GM19043 (cell line): ENCODE measurements at regions not wholly inside any gene's neighbourhood (a gene's known extent, or its start where the extent isn't known, plus 50 kb on each side); places are given as distances from the start of the nearest gene placed in this dataset.

Experiments
- ATAC-seq: cut with Tn5 transposase; IDR thresholded peaks from one replicate; pipeline ENCODE4 v1.9.1; 2021; ENCODE audit warnings: low read depth; ENCODE audit not compliant: unreplicated experiment

- no peak for ATAC-seq
Observed at GRCh38 chr9:109937861-109938453, 158.0 kb downstream of the PALM2AKAP2 start.

DNA sequence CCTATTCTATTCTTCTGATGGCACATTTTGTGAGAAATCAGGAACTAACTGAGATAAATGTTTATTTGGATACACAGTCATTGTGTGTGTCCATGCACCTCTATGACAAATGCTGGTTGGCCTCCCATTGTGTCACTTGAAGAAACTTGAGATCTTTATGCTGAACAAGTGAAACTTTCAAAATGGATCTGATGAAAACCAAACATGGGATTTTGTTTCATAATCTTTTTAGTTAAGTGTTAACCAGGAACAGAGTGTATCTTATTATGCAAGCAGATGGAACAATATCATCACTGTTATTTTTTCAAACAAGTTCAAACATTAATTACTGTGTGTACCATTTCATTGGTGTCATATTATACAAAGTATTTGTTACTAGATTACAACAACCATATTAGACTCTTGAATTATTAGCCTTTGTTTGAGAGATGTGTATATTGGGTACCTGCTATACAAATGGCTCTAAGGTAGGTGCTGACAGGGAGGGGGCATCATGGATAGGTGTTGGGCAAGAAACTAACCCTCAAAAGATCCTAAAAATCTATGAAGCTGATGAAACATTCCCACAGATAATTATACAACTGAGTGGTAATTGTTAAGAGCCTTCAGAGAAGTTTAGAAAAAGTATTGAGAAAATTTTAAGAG is 159.8 kb downstream of the PALM2AKAP2 start:
- no peak for ATAC-seq

- no peak for ATAC-seq
Observed at GRCh38 chr9:109940561-109940960, 160.6 kb downstream of the PALM2AKAP2 start.

- ATAC-seq, result no peak
Observed at GRCh38 chr9:109941771-109942170, 161.8 kb downstream of the PALM2AKAP2 start.

- ATAC-seq, result no peak
Observed at GRCh38 chr9:109945573-109945972, 165.6 kb downstream of the PALM2AKAP2 start.

DNA sequence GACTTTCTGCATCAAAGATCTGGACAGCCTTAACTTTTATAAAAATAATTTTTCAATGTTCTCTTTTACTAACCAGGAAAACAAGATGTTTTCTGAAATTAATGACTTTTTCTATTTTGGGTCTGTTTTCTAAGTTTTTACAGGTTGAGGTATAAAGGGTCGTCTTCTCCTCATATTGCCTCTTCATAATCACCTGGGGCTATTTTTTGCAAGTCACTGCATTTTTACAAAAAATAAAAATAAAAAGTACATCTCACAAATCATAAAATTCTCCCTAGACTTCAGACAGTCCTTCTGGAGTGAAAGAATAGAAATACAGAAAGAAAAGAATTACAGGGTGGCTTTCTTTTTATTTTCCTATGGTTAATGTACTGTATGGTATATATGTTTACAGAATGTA is 168.5 kb downstream of the PALM2AKAP2 start:
- ATAC-seq, result no peak

- ATAC-seq, result no peak
Observed at GRCh38 chr9:109950710-109951443, 170.9 kb downstream of the PALM2AKAP2 start.

DNA sequence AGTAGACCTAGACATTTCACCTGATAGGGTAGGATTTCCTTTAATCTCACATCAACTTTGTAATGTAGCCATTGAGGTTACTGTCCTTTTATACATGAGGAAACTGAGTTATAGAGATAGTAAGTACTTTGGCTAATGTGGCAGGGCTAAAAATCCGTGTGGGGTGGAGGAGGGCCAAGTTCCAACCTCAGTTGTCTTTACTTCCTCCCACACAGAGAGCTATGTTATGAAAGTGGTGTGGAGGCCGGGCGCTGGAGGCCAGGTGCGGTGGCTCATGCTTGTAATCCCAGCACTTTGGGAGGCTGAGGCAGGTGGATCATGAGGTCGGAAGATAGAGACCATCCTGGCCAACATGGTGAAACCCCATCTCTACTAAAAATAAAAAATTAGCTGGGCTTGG is 173.3 kb downstream of the PALM2AKAP2 start:
- no peak for ATAC-seq

- no peak for ATAC-seq
Observed at GRCh38 chr9:109953813-109954497, 174.0 kb downstream of the PALM2AKAP2 start.

DNA sequence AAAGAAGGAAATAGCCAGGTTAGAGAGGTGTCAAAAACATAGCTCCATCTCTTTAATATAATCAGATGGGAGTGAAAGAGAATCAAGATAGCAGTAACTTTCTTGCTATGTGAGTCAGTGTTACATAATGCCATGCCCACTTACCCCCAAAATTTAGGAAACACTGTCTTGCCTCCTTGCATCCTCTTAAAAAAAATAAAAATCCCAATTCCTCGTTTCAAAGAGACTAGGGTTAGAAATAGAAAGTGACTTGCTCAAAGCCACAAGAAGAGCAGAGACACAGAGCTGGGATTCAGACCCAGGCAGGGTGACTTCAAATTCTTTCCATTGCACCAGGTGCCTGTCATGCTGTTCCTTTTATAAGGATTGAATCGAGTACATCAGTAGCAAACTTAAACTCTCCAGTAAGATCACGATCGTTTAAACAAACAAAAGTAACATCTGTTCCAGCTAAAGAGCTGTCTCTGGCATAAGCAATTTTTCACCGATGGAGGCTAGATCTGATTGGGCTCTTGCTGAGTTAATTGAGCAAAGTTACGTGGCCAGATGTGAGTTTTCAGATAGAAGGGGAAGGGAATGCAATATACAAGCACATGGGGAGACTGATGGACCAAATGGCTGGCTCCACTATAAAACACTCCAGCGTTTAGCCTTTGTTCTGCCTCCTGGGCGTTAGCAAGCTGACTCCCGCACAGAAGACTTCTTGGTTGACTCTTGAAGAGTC is 176.9 kb downstream of the PALM2AKAP2 start:
- no peak for ATAC-seq

DNA sequence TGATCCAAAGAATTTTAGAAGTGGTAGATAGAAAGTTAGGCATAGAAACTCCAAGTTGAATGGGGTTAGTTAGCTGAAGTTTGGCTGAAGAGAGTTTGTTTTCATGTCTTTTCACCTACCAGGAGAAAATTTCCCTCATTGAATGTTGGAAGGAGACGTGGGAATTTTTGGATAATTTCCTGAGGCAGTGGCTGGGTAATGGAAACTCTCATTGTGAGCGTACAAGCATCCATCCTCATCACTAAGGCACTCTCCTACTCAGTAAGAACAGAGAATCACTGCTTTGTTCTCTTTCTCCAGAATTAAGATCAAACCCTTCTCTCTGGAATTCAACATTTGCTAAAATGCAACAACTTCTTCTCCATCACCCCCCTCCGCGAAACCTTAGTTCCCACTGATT is 179.7 kb downstream of the PALM2AKAP2 start:
- ATAC-seq, result no peak

DNA sequence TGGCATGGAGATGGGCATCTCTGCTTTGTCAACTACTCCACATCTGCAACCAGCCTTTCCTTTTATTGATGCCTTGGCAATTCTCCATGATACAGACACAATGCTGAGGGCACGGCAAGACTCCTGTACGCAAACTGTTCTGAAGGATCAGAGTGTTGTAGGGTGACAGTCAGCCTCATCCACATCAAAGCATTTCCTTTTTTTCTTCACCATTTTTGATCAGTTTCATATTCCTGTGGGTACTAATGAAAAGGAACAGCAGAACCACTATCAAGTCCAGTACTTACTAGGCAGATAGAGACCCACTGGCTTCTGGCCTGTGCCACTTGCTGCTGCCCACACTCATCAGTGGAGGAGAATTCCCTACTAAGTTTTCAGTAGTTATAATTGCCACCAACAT is 181.6 kb downstream of the PALM2AKAP2 start:
- ATAC-seq, result no peak

DNA sequence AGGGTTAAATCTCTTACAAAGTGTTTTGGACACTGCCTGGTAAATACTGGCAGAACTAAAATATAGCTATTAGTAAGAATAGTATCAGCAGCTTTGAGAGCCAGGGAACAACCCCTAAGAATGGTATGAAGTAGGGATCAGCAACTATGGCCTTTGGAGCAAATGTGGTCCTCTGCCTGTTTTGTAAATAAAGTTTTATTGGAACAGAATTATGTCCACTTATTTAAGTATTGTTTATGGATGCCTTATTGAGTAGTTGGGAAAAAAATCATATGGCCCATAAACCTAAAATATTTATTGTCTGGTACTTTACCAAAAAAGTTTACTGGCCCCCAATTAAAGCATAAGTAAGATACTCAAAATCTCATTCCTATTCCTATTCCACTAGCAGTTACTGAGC is 182.2 kb downstream of the PALM2AKAP2 start:
- no peak for ATAC-seq

DNA sequence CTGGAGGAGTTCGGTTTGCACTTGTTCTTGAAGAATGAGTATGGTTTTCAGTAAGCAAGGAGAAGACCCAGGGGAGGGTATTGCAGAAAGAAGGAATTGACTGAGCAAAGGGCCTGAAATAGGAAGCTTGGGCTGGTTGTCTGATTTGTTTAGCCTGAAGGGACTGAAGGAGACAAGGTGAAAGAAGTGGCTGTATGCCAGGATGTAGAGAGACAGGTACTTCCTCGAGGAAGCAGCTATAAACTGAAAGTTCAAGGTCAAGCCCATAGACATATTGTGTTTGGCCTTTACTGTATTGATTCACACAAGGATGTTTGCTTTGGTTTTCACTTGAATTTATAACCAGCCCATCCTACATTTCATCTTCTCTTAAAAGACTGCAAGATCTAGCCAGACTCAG is 183.1 kb downstream of the PALM2AKAP2 start:
- no peak for ATAC-seq

- peak; percentile 32 for ATAC-seq
Observed at GRCh38 chr9:109966643-109967368, 186.8 kb downstream of the PALM2AKAP2 start.

DNA sequence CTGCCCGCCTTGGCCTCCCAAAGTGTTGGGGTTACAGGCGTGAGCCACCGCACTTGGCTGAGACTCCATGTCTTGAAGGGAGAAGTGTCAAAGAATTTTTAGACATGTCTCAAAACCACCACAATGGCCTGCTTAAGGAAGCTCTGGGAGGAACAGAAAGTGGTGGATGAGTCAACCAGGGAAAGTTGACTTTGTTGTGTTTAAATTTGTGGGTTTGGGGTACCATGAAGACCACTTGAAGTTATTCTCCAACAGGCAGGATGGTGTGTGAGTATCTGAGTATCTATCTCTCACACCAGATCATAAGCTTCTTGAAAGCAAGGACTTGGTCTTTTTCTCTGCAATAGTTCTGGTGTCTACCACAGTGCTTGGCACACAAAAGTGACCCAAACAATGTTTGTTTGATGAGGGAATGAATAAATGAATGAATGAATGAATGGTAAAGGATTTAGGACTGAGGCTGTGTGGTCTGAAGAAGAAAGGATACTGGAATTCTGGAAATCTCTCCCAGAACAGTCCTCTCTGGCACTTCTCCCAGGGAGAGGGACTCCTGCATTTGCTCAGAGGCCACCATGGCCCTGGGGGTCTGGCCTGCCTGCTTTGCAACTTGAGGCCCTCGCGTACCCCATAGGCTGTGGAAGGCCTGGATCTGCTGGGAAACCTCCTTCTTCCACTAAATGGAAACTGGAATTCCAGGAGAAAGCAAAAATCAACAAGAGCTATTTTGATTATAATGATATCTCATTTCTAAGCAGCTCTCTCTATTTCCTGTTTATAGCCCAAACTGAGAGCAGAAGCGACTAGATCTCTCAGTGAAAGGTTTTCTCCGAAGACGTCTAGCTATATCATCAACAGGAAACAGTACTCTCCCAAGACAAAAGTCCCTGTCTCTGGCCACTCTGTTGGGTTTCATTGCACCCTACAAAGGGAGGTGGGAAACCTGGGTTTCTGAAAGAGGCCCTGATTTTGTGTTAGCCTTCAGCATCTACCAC is 187.9 kb downstream of the PALM2AKAP2 start:
- peak; percentile 35 for ATAC-seq

- ATAC-seq, result no peak
Observed at GRCh38 chr9:109969011-109969410, 189.0 kb downstream of the PALM2AKAP2 start.

GRCh38 chr9:109969573-109970237 is 189.7 kb downstream of the PALM2AKAP2 start:
- no peak for ATAC-seq
